Ascending aorta (tissue), 2 donors: ENCODE measurements at regions not wholly inside any gene's neighbourhood (a gene's known extent, or its start where the extent isn't known, plus 50 kb on each side); places are given as distances from the start of the nearest gene placed in this dataset.

ENCODE experiments used
- DNase-seq, 2 donors: peaks; one replicate each; pipeline ENCODE4 v3.0.0-alpha.2; 2019; ENCODE audit warnings: low spot score in 2 of 2
- H3K27ac ChIP-seq, 2 donors: fragments of 200-600 bp; sonication (generic); one replicate each; pipeline ENCODE4 v1.5.1; 2016 to 2017; ENCODE audit warnings: mild to moderate bottlenecking in 1 of 2
- H3K27me3 ChIP-seq: fragments of 200-600 bp; sonication (generic); one replicate; pipeline ENCODE4 v1.5.1; 2017
- H3K36me3 ChIP-seq, 2 donors: fragments of 200-600 bp; sonication (generic); one replicate each; pipeline ENCODE4 v1.5.1; 2016
- H3K4me1 ChIP-seq, 2 donors: fragments of 200-600 bp; sonication (generic); one replicate each; pipeline ENCODE4 v1.5.1; 2016 to 2017; ENCODE audit warnings: mild to moderate bottlenecking in 1 of 2
- H3K4me3 ChIP-seq, 2 donors: fragments of 200-600 bp; sonication (generic); one replicate each; pipeline ENCODE4 v1.5.1; 2016 to 2017; ENCODE audit warnings: mild to moderate bottlenecking in 1 of 2
- H3K9me3 ChIP-seq, 2 donors: fragments of 200-600 bp; sonication (generic); one replicate each; pipeline ENCODE4 v1.5.1; 2016
- CTCF ChIP-seq, 3 experiments: fragments of 200-600 bp in 2 of 3; fragments of 450-650 bp in 1 of 3; sonication (generic) in 2 of 3; IDR thresholded peaks; one replicate each; pipeline ENCODE4 v1.5.1; 2016 to 2019; ENCODE audit warnings: antibody characterized with exemption in 3 of 3, mild to moderate bottlenecking in 1 of 3, moderate library complexity in 1 of 3
- intact Hi-C: fragments of 100-400 bp; cut with DNase I; formaldehyde crosslinking; loops from one replicate; pipeline ENCODE4 v1.15.1; 2023

- Histone ChIP-seq H3K9me3 (peaks cover 0 to 3% of the 10 kb centered on the region in 2 donors), H3K4me3 (no peak overlapping the region), H3K27ac (no peak overlapping the region), H3K4me1 (no peaks in the 10 kb centered on the region), H3K36me3 (no peaks in the 10 kb centered on the region), H3K27me3 (no peaks in the 10 kb centered on the region)
- no peak for DNase-seq
- no peak for TF ChIP-seq CTCF (IDR thresholded peaks at IDR 0.05)
- intact Hi-C loops: no loop called here
Observed at GRCh38 chr6:86820750-86821149, 116.6 kb upstream of the HTR1E start.

- no peaks in the 10 kb centered on the region for H3K4me1 ChIP-seq
- no peaks in the 10 kb centered on the region for H3K36me3 ChIP-seq
- H3K9me3 ChIP-seq: peaks cover 0 to 8% of the 10 kb centered on the region in 2 donors
- no peaks in the 10 kb centered on the region for H3K27me3 ChIP-seq
- no peak overlapping the region for H3K4me3 ChIP-seq
- no peak overlapping the region for H3K27ac ChIP-seq
- no peak for DNase-seq
- no peak for TF ChIP-seq CTCF (IDR thresholded peaks at IDR 0.05)
- intact Hi-C loops: no loop called here
Observed at GRCh38 chr6:86793649-86794048, 143.7 kb upstream of the HTR1E start.

- Histone ChIP-seq H3K4me3 (no peak overlapping the region), H3K4me1 (no peaks in the 10 kb centered on the region), H3K27ac (no peak overlapping the region), H3K36me3 (no peaks in the 10 kb centered on the region), H3K27me3 (no peaks in the 10 kb centered on the region), H3K9me3 (peaks cover 0 to 2% of the 10 kb centered on the region in 2 donors)
- no peak for DNase-seq
- no peak for TF ChIP-seq CTCF (IDR thresholded peaks at IDR 0.05)
- intact Hi-C loops: no loop called here
Observed at GRCh38 chr6:86791476-86791875, 145.9 kb upstream of the HTR1E start.

- intact Hi-C loops: no loop called here
- no peak for DNase-seq
Observed at GRCh38 chr6:86789779-86790411, 147.4 kb upstream of the HTR1E start.

GRCh38 chr6:86782328-86782727 lies 155.0 kb upstream of the HTR1E start:
- no peak overlapping the region for H3K4me3 ChIP-seq
- H3K9me3 ChIP-seq: no peaks in the 10 kb centered on the region
- H3K36me3 ChIP-seq: no peaks in the 10 kb centered on the region
- no peak overlapping the region for H3K27ac ChIP-seq
- DNase-seq: no peak
- no peaks in the 10 kb centered on the region for H3K4me1 ChIP-seq
- intact Hi-C loops: no loop called here
- H3K27me3 ChIP-seq: no peaks in the 10 kb centered on the region
- TF ChIP-seq CTCF (IDR thresholded peaks at IDR 0.05): no peak

More at GRCh38 chr6:86789779-86790411, 147.4 kb upstream of the HTR1E start:
- Histone ChIP-seq H3K4me3 (no peak overlapping the region), H3K27ac (no peak overlapping the region), H3K4me1 (no peaks in the 10 kb centered on the region), H3K36me3 (no peaks in the 10 kb centered on the region), H3K27me3 (no peaks in the 10 kb centered on the region), H3K9me3 (no peaks in the 10 kb centered on the region)
- no peak for TF ChIP-seq CTCF (IDR thresholded peaks at IDR 0.05)

GRCh38 chr6:86780923-86781322 lies 156.4 kb upstream of the HTR1E start:
- intact Hi-C loops: no loop called here
- TF ChIP-seq CTCF (IDR thresholded peaks at IDR 0.05): no peak

More at GRCh38 chr6:86780923-86781322, 156.4 kb upstream of the HTR1E start:
- no peaks in the 10 kb centered on the region for H3K4me1 ChIP-seq
- no peak overlapping the region for H3K4me3 ChIP-seq
- no peaks in the 10 kb centered on the region for H3K36me3 ChIP-seq
- DNase-seq: no peak
- no peaks in the 10 kb centered on the region for H3K27me3 ChIP-seq
- no peak overlapping the region for H3K27ac ChIP-seq
- no peaks in the 10 kb centered on the region for H3K9me3 ChIP-seq
